Breast epithelium (tissue), 4 donors: ENCODE measurements at regions not wholly inside any gene's neighbourhood (a gene's known extent, or its start where the extent isn't known, plus 50 kb on each side); places are given as distances from the start of the nearest gene placed in this dataset.
A peak's percentile ranks its signal among the peaks of the same experiment; 100 is the strongest.

Experiments used
- DNase-seq, 2 donors: peaks; one replicate each; pipeline ENCODE4 v3.0.0-alpha.2; 2019; ENCODE audit warnings: low spot score in 2 of 2
- H3K27ac ChIP-seq, 2 donors: fragments of 200-600 bp; sonication (generic) in 1 of 2; one replicate each; pipeline ENCODE4 v1.5.1; 2016 to 2019; ENCODE audit warnings: mild to moderate bottlenecking in 1 of 2
- H3K27me3 ChIP-seq, 2 donors: fragments of 200-600 bp; sonication (generic) in 1 of 2; one replicate each; pipeline versions ENCODE4 v1.5.1 to v1.6.0; 2017 to 2019; ENCODE audit warnings: control low read depth in 1 of 2, mild to moderate bottlenecking in 1 of 2
- H3K36me3 ChIP-seq: fragments of 200-600 bp; one replicate; pipeline ENCODE4 v1.5.1; 2019
- H3K4me1 ChIP-seq, 2 donors: fragments of 200-600 bp; sonication (generic); one replicate each; pipeline ENCODE4 v1.5.1; 2016 to 2019; ENCODE audit warnings: control low read depth in 1 of 2
- H3K4me3 ChIP-seq, 3 donors: fragments of 200-600 bp; sonication (generic); 1 replicate in 2 of 3; 2 replicates in 1 of 3; pipeline ENCODE4 v1.5.1; 2016 to 2019; ENCODE audit warnings: mild to moderate bottlenecking in 3 of 3, moderate library complexity in 2 of 3
- H3K9me3 ChIP-seq, 2 donors: fragments of 200-600 bp; sonication (generic) in 1 of 2; one replicate each; pipeline ENCODE4 v1.5.1; 2016 to 2019; ENCODE audit warnings: control low read depth in 1 of 2
- POLR2A ChIP-seq: fragments of 450-650 bp; IDR thresholded peaks from one replicate; pipeline ENCODE4 v1.6.1; 2016; ENCODE audit warnings: antibody characterized with exemption, mild to moderate bottlenecking, moderate library complexity
- POLR2AphosphoS5 ChIP-seq, 3 donors: sonication (generic); formaldehyde crosslinking; IDR thresholded peaks; one replicate each; pipeline ENCODE4 v1.6.1; 2017; ENCODE audit warnings: antibody characterized with exemption in 3 of 3
- intact Hi-C: fragments of 100-400 bp; cut with DNase I; formaldehyde crosslinking; loops from one replicate; pipeline ENCODE4 v1.15.1; 2023; ENCODE audit warnings: low total_unique reads
- TF ChIP-seq, protein P1 (sequence below), 3 donors: fragments of 450-650 bp; IDR thresholded peaks; one replicate each; pipeline ENCODE4 v1.5.1; 2016 to 2017; ENCODE audit warnings: antibody characterized with exemption in 3 of 3, mild to moderate bottlenecking in 3 of 3, moderate library complexity in 3 of 3

DNA sequence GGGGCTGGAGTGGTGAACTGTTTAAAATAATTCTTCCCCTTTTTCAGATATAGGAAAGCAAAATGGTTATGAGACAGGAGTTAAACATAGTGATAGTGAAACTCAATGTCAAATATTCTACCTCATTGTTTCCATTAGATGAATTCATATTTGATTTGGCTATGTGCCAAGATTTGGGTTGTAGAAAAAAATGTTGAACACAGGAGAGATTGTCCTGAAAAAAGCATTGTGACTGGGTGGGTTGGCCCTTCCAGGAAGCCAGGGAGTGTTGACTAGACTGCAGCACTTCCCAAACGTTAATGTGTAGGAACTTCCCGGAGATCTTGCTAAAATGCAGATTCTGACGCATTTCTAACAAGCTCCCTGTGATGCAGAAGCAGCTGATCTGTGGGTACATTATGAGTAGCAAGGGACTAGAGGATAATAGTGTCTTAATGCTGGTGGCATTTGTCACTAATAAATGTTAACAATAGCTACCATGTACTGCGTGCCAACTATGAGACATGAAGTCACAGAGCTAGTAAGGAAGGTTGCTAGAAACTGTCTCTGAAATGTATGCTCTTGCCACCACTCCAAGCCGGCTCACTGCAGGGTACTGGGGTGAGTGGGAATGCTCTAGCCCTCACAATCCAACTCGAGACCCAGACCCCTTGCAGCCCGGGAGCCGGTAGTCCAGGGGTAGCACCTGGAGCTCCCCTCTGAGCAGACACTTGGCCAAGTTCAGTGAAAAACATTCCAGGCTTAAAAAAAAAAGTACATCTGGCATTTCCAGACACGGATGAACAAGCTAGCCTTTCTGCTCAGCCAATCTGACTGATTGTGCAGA lies 120.6 kb downstream of the CD47 start:
- Histone ChIP-seq H3K36me3 (no peaks in the 10 kb centered on the region), H3K27ac (peak overlapping the region; percentile 34 to 46), H3K27me3 (no peaks in the 10 kb centered on the region), H3K4me3 (peak overlapping the region in 1 of 3 donors; percentile 2), H3K4me1 (peaks cover 0 to 14% of the 10 kb centered on the region in 2 donors), H3K9me3 (no peaks in the 10 kb centered on the region)
- DNase-seq, result no peak
- intact Hi-C loops, result no loop called here
- TF ChIP-seq POLR2AphosphoS5 (IDR thresholded peaks at IDR 0.05), result peak in 2 of 3 donors; percentile 14 to 43
- TF ChIP-seq, protein P1, sequence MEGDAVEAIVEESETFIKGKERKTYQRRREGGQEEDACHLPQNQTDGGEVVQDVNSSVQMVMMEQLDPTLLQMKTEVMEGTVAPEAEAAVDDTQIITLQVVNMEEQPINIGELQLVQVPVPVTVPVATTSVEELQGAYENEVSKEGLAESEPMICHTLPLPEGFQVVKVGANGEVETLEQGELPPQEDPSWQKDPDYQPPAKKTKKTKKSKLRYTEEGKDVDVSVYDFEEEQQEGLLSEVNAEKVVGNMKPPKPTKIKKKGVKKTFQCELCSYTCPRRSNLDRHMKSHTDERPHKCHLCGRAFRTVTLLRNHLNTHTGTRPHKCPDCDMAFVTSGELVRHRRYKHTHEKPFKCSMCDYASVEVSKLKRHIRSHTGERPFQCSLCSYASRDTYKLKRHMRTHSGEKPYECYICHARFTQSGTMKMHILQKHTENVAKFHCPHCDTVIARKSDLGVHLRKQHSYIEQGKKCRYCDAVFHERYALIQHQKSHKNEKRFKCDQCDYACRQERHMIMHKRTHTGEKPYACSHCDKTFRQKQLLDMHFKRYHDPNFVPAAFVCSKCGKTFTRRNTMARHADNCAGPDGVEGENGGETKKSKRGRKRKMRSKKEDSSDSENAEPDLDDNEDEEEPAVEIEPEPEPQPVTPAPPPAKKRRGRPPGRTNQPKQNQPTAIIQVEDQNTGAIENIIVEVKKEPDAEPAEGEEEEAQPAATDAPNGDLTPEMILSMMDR (IDR thresholded peaks at IDR 0.05), result no peak

DNA sequence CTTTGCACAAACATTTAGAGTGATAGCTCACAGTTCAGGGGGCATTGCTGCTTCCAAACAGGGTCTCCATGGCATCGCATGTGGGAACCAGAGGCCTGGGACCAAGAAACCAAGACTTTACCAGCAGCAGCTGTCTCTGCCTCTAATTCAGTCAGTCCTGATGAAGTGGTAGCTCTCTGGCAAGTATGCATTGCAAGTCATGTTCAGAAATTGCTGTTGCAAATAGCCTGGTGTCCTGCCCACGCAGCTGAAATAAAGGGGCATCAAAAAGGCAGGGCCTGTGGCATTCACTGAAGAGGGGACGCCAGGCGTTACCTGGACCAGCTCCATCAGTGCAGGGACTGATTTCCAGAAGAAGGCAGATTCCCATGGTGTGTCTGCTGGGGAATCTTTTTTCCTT lies 121.3 kb downstream of the CD47 start:
- no peak for TF ChIP-seq POLR2AphosphoS5 (IDR thresholded peaks at IDR 0.05)
- H3K9me3 ChIP-seq, result no peaks in the 10 kb centered on the region
- H3K27me3 ChIP-seq, result no peaks in the 10 kb centered on the region
- H3K4me1 ChIP-seq, result peaks cover 0 to 14% of the 10 kb centered on the region in 2 donors
- intact Hi-C loops, result no loop called here
- no peak for DNase-seq
- H3K36me3 ChIP-seq, result no peaks in the 10 kb centered on the region
- H3K4me3 ChIP-seq, result no peak overlapping the region
- no peak overlapping the region for H3K27ac ChIP-seq

DNA sequence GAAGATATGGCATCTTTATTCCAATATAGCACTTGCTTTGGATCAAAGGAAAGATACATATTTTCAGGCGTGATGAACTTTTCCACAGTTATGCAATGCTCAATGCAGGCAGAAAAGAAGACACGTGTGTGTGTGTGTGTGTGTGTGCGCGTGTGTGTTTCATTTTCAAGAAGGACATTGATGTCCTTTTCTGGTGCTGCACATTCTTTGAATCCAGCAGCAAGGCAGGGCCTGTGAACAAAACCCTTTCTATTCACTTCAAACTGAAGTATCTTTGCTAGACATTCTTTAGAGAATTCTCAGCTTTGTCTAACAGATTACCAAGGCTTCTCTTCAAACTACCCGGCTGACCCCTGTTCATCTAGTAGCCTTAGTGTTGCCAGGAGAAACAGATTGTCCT lies 124.6 kb downstream of the CD47 start:
- H3K36me3 ChIP-seq, result no peaks in the 10 kb centered on the region
- H3K4me3 ChIP-seq, result no peak overlapping the region
- DNase-seq, result no peak
- intact Hi-C loops, result no loop called here
- TF ChIP-seq POLR2AphosphoS5 (IDR thresholded peaks at IDR 0.05), result no peak
- TF ChIP-seq, protein P1 (IDR thresholded peaks at IDR 0.05), result no peak
- TF ChIP-seq POLR2A, result no peak
- no peaks in the 10 kb centered on the region for H3K27me3 ChIP-seq
- no peak overlapping the region for H3K27ac ChIP-seq
- peaks cover 0 to 14% of the 10 kb centered on the region in 2 donors for H3K4me1 ChIP-seq
- H3K9me3 ChIP-seq, result no peaks in the 10 kb centered on the region

DNA sequence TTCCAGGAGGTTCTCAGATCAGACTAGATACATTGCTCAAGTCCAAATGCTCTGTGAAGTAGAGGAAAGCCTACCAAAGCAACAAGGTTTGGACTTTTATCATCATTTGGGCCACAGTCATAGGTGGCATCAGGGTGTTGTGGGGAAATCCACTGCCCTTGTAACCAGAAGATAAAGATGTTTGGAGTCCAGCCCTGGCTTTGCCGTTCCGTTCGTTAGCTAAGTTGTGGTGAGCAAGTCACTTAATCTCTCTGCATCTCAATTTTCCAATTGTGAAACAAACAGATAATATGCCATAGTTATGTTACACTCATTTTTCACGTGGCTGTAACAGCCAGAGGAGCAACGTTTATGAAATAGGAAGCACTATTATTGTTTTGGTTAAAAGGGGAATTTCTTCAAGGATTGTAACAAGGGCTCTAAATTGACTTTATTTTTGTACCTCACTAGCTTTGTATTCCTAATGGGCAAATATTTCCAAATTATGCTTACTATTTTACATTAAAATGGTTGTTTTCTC lies 125.6 kb downstream of the CD47 start:
- no peaks in the 10 kb centered on the region for H3K36me3 ChIP-seq
- H3K9me3 ChIP-seq, result no peaks in the 10 kb centered on the region
- H3K4me1 ChIP-seq, result peaks cover 0 to 7% of the 10 kb centered on the region in 2 donors
- intact Hi-C loops, result no loop called here
- no peak for DNase-seq
- TF ChIP-seq POLR2A (no peak), POLR2AphosphoS5 (IDR thresholded peaks at IDR 0.05) (no peak)
- TF ChIP-seq, protein P1 (IDR thresholded peaks at IDR 0.05), result no peak
- no peak overlapping the region for H3K4me3 ChIP-seq
- H3K27me3 ChIP-seq, result no peaks in the 10 kb centered on the region
- no peak overlapping the region for H3K27ac ChIP-seq

DNA sequence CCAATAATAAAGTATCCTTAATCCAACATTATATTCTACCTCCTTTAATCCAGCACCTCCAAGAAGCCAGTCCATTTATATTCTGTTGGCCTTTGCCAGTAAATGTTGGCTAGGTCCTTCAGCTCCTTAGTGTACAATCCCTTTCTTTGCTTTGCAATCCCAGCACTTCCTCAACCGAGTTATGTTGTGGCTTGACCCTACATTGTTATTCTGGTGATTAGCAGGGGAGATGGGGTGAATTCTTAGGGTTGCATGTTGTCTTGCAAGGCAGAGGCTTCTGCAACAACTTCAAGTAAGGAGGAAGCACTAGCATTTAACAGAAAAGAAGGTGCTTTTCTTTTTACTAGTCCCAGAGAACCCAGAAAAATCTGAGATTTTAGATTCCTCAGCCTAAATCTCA lies 127.2 kb downstream of the CD47 start:
- no peaks in the 10 kb centered on the region for H3K36me3 ChIP-seq
- H3K27ac ChIP-seq, result no peak overlapping the region
- H3K27me3 ChIP-seq, result no peaks in the 10 kb centered on the region
- no peaks in the 10 kb centered on the region for H3K9me3 ChIP-seq
- no peak for DNase-seq
- no peak overlapping the region for H3K4me3 ChIP-seq
- TF ChIP-seq POLR2A, result no peak
- no peak for TF ChIP-seq POLR2AphosphoS5 (IDR thresholded peaks at IDR 0.05)
- TF ChIP-seq, protein P1 (IDR thresholded peaks at IDR 0.05), result no peak
- intact Hi-C loops, result loop anchor here (5.0 kb wide), 1 partner anchor 269 kb away; no protein-coding TSS in a partner anchor
- no peaks in the 10 kb centered on the region for H3K4me1 ChIP-seq
